GM12891 (cell line): ENCODE measurements at regions not wholly inside any gene's neighbourhood (a gene's known extent, or its start where the extent isn't known, plus 50 kb on each side); places are given as distances from the start of the nearest gene placed in this dataset.

ENCODE experiments used
- PAX5 ChIP-seq: IDR thresholded peaks from 2 replicates; pipeline ENCODE4 v1.6.1; 2011; ENCODE audit warnings: low read length, moderate library complexity, mild to moderate bottlenecking; ENCODE audit not compliant: insufficient read depth, severe bottlenecking
- POLR2A ChIP-seq: IDR thresholded peaks from 2 replicates; pipeline ENCODE4 v1.6.1; 2011; ENCODE audit warnings: low read depth, low read length, control low read depth
- POLR2AphosphoS5 ChIP-seq: IDR thresholded peaks from 2 replicates; pipeline ENCODE4 v1.6.1; 2011; ENCODE audit warnings: low read depth, low read length, control low read depth
- POU2F2 ChIP-seq: IDR thresholded peaks from 2 replicates; pipeline ENCODE4 v1.6.1; 2011; ENCODE audit warnings: low read depth, mild to moderate bottlenecking, control low read depth, low read length, moderate library complexity
- SPI1 ChIP-seq: IDR thresholded peaks from 2 replicates; pipeline ENCODE4 v1.6.1; 2011; ENCODE audit warnings: low read depth, low read length, control low read depth
- TAF1 ChIP-seq: IDR thresholded peaks from 2 replicates; pipeline ENCODE4 v1.6.1; 2011; ENCODE audit warnings: low read depth, low read length, control low read depth

DNA sequence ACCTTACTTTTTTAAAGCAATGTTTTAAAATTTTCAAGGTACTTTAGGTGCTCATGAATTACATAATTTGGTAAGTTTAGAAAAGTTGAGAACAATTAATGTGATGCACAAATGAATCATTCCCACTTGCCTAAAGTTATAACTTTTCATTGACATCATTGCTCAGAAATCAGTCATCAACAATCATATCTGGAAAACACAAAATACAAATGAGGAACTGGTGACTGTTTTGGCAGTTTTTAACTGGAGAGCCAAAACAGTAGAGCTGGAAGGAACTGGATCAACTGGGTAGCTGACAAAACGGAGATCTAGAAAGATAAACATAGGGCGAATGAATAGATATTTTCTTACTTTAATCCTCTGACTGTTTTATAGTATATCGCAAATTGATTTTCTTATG is 767.1 kb downstream of the IGSF11 start:
- no peak for TF ChIP-seq POLR2A
- no peak for TF ChIP-seq TAF1
- no peak for TF ChIP-seq POU2F2
- TF ChIP-seq POLR2AphosphoS5 = no peak
- peak; percentile 76 for TF ChIP-seq SPI1
- TF ChIP-seq PAX5 = no peak
